Thoracic aorta (tissue), 2 donors: ENCODE measurements at regions not wholly inside any gene's neighbourhood (a gene's known extent, or its start where the extent isn't known, plus 50 kb on each side); places are given as distances from the start of the nearest gene placed in this dataset.

Experiments
- ATAC-seq: fragments of 150-250 bp; one replicate; pipeline ENCODE4 v1.8.0; 2017; ENCODE audit warnings: low read depth; ENCODE audit not compliant: insufficient number of reproducible peaks, low FRiP score
- DNase-seq: peaks from one replicate; pipeline ENCODE4 v3.0.0-alpha.2; 2020; ENCODE audit warnings: low spot score
- H3K27ac ChIP-seq, 2 donors: fragments of 200-600 bp; sonication (generic); 1 replicate in 1 of 2; 2 replicates in 1 of 2; pipeline ENCODE4 v1.5.1; 2016; ENCODE audit warnings: mild to moderate bottlenecking in 2 of 2, moderate library complexity in 2 of 2
- H3K27me3 ChIP-seq: fragments of 200-600 bp; sonication (generic); replicated peaks from 2 replicates; pipeline ENCODE4 v1.6.0; 2016; ENCODE audit warnings: mild to moderate bottlenecking; ENCODE audit not compliant: insufficient read depth
- H3K36me3 ChIP-seq: fragments of 200-600 bp; sonication (generic); one replicate; pipeline ENCODE4 v1.5.1; 2016
- H3K4me1 ChIP-seq, 2 donors: fragments of 200-600 bp; sonication (generic); 1 replicate in 1 of 2; 2 replicates in 1 of 2; pipeline versions ENCODE4 v1.5.1 to v1.6.0; 2016; ENCODE audit warnings: low read depth in 2 of 2, mild to moderate bottlenecking in 1 of 2; ENCODE audit not compliant: control insufficient read depth in 1 of 2
- H3K4me3 ChIP-seq: fragments of 200-600 bp; sonication (generic); 2 replicates; pipeline ENCODE4 v1.5.1; 2016; ENCODE audit warnings: mild to moderate bottlenecking
- H3K9me3 ChIP-seq: fragments of 200-600 bp; sonication (generic); 2 replicates; pipeline ENCODE4 v1.5.1; 2016
- TF ChIP-seq, protein P1 (sequence below): fragments of 200-600 bp; sonication (generic); IDR thresholded peaks from one replicate; pipeline ENCODE4 v1.5.1; 2019; ENCODE audit warnings: antibody characterized with exemption

DNA sequence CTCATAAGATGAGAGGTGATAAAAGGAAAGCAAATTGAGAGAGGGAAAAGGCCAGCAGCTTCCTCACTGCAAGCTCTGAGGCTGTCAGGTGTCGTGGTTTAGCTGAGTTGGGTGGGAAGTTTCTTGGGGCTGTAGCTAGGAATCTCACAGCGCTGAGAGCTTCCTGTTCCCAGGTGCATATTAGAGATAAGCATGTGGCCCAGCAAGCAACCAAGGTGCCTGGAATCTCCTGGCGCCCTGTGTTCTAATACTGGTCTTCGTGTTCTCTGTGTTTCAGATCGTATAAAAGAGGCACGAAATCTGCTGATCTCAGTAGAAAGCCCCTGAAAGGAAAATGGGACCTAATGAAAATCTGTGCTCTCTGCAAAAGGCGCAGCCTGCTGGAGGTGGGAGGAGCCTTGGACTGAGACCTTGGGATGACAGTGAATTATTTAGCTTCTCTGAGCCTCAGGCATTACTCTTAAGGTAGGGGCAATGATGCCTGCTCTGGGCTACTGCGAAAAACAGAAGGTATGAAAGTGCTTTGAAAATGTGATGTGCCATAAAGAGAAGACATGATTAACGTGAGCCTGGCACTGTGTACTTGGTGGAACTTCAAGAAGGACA, 499.9 kb downstream of the TBL1XR1 start:
- ATAC-seq, result no peak
- Histone ChIP-seq H3K27ac (no peak overlapping the region), H3K9me3 (no peaks in the 10 kb centered on the region), H3K36me3 (no peaks in the 10 kb centered on the region), H3K4me3 (no peak overlapping the region), H3K4me1 (peaks cover 0 to 37% of the 10 kb centered on the region in 2 donors), H3K27me3 (no peaks in the 10 kb centered on the region)
- TF ChIP-seq, protein P1, sequence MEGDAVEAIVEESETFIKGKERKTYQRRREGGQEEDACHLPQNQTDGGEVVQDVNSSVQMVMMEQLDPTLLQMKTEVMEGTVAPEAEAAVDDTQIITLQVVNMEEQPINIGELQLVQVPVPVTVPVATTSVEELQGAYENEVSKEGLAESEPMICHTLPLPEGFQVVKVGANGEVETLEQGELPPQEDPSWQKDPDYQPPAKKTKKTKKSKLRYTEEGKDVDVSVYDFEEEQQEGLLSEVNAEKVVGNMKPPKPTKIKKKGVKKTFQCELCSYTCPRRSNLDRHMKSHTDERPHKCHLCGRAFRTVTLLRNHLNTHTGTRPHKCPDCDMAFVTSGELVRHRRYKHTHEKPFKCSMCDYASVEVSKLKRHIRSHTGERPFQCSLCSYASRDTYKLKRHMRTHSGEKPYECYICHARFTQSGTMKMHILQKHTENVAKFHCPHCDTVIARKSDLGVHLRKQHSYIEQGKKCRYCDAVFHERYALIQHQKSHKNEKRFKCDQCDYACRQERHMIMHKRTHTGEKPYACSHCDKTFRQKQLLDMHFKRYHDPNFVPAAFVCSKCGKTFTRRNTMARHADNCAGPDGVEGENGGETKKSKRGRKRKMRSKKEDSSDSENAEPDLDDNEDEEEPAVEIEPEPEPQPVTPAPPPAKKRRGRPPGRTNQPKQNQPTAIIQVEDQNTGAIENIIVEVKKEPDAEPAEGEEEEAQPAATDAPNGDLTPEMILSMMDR, result no peak
- no peak for DNase-seq

DNA sequence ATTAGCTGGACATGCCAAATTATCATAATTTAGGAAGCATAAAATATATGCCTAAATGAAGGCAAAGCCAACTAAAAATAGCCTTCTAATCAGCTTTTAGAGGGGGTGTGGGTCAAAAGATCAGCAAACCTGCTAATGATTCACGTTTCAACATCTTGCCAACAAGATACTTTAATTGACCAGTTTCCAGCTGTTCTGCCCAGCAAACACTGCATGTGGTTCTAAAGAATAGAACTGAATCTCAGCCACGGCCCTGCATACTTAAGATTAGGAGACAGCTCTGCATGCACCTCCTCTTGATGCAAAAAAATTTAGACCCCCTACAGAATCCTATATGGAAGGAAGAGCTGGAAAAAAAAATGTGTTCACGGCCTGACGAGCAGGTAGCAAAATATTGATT, 500.5 kb downstream of the TBL1XR1 start:
- ATAC-seq (no peak), DNase-seq (no peak)
- H3K4me3 ChIP-seq, result no peak overlapping the region

DNA sequence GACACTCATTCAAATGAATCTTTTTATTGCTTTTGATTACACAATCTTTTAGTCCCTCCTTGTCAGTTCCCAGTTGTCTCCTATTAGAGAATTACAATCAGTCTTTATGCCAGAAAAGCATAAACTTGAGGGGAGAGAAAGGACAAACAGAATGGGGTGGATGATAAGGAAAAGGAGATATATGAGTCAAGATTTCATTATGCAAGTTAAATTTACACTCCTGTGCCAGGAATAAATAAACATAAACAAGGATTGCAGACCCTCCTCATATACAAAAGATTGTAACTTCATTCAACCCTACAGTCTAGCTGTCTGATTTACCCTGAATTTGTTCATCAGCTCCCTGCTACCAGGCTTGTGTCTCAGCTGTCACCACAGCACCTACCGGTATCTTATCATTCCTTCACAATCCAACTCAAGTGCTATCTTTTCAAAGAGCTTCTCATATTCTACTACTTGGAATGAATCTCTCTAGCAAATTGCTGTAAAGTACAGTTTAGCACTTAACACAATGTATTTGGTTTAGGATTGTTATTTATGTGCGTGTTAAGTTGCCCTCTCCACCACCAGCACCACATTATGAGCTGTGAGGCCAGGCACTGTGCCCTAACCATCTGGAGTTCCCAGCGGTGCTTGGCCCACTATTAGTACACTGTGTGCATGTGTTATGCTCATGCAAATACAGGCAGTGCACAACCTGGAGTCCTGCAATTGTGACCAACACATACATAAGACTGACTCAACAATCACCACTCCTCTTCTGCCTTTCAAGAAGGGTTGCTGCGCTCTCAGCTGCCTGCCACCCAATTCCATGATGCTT, 504.1 kb downstream of the TBL1XR1 start:
- Histone ChIP-seq H3K27me3 (no peaks in the 10 kb centered on the region), H3K4me3 (no peak overlapping the region), H3K4me1 (peaks cover 0 to 13% of the 10 kb centered on the region in 2 donors), H3K36me3 (no peaks in the 10 kb centered on the region), H3K9me3 (no peaks in the 10 kb centered on the region), H3K27ac (no peak overlapping the region)
- TF ChIP-seq, protein P1, result no peak
- DNase-seq, result no peak
- ATAC-seq, result no peak

More for the DNA sequence above, 500.5 kb downstream of the TBL1XR1 start:
- no peaks in the 10 kb centered on the region for H3K27me3 ChIP-seq
- no peaks in the 10 kb centered on the region for H3K9me3 ChIP-seq
- no peak overlapping the region for H3K27ac ChIP-seq
- no peaks in the 10 kb centered on the region for H3K36me3 ChIP-seq
- TF ChIP-seq, protein P1, result no peak
- peaks cover 0 to 37% of the 10 kb centered on the region in 2 donors for H3K4me1 ChIP-seq

DNA sequence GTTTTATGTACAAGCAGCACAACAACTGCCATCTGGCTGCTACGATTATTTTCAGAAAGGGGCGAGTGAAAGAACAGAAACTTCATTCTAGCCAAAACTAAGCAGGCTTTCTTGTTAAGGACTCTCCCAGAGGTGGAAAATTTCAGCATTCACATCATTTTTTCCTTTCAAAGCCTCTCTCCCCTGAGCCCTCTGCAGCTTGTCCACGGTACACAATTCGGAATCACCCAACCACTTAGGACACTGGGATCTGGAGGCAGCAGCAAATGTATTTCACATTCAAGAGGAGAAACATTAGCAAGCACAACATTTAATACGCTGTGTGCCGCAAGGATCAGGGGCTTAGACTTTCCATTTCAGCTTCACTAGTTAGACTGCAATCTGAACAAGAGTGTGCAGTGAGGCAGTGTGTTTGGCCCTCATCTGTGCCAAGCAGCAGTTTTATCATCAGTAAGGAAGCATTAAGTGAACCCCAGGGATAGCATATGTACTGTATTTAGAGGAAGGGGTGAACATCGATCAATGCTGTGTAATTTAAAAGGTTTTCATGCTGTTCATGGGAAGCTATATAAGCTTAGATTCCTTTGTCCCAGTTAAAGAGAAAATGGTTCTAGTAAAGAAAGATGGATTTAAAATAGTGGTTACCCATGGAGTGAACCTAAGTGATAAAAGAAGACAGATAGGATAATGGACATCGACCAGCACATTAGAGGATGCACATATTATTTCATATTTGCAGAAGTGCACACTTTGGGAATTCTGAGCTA, 504.9 kb downstream of the TBL1XR1 start:
- H3K4me3 ChIP-seq, result peak overlapping the region; percentile 6
- no peak overlapping the region for H3K27ac ChIP-seq
- no peaks in the 10 kb centered on the region for H3K9me3 ChIP-seq
- DNase-seq (no peak), ATAC-seq (no peak)
- H3K36me3 ChIP-seq, result no peaks in the 10 kb centered on the region
- TF ChIP-seq, protein P1, result no peak
- H3K4me1 ChIP-seq, result peaks cover 0 to 9% of the 10 kb centered on the region in 2 donors
- H3K27me3 ChIP-seq, result no peaks in the 10 kb centered on the region
